Fibroblast of lung (primary cell): ENCODE measurements at regions not wholly inside any gene's neighbourhood (a gene's known extent, or its start where the extent isn't known, plus 50 kb on each side); places are given as distances from the start of the nearest gene placed in this dataset.

Source experiments
- DNase-seq, 2 donors: peaks; one replicate each; pipeline versions ENCODE4 v3.0.0 to v3.0.0-alpha.2; 2010; ENCODE audit warnings: low read depth in 2 of 2
- H2AFZ ChIP-seq: 2 replicates; pipeline ENCODE4 v1.5.1; 2012; ENCODE audit warnings: low read length, control low read depth, inconsistent platforms
- H3K27ac ChIP-seq: 2 replicates; pipeline ENCODE4 v1.5.1; 2011; ENCODE audit warnings: low read length, control low read depth; ENCODE audit not compliant: insufficient read depth
- H3K27me3 ChIP-seq: 2 replicates; pipeline ENCODE4 v1.5.1; 2011; ENCODE audit warnings: mild to moderate bottlenecking, low read length; ENCODE audit not compliant: control insufficient read depth, insufficient read depth
- H3K36me3 ChIP-seq: 2 replicates; pipeline ENCODE4 v1.5.1; 2011; ENCODE audit warnings: low read length; ENCODE audit not compliant: control insufficient read depth, insufficient read depth
- H3K4me1 ChIP-seq: 2 replicates; pipeline ENCODE4 v1.5.1; 2011; ENCODE audit warnings: low read length; ENCODE audit not compliant: control insufficient read depth, insufficient read depth; ENCODE audit errors: extremely low read depth
- H3K4me2 ChIP-seq: 2 replicates; pipeline ENCODE4 v1.5.1; 2011; ENCODE audit warnings: low read length, control low read depth; ENCODE audit not compliant: insufficient read depth; ENCODE audit errors: extremely low read depth
- H3K4me3 ChIP-seq, 4 experiments: fragments of 200-600 bp in 1 of 4; sonication (generic) in 1 of 4; replicated peaks in 1 of 4; 2 replicates each; pipeline ENCODE4 v1.5.1; 2011 to 2016; ENCODE audit warnings: low read length in 4 of 4, low read depth in 3 of 4, mild to moderate bottlenecking in 3 of 4, control low read depth in 2 of 4, inconsistent platforms in 1 of 4, mixed read lengths in 1 of 4; ENCODE audit not compliant: insufficient read depth in 1 of 4; ENCODE audit errors: control extremely low read depth in 1 of 4
- H3K79me2 ChIP-seq: 2 replicates; pipeline ENCODE4 v1.5.1; 2012; ENCODE audit warnings: mild to moderate bottlenecking, low read length, inconsistent platforms; ENCODE audit not compliant: control insufficient read depth, insufficient read depth
- H3K9ac ChIP-seq: 2 replicates; pipeline ENCODE4 v1.5.1; 2011; ENCODE audit warnings: mild to moderate bottlenecking, low read length, control low read depth; ENCODE audit not compliant: insufficient read depth
- H3K9me3 ChIP-seq: 2 replicates; pipeline ENCODE4 v1.5.1; 2012; ENCODE audit warnings: low read depth, low read length; ENCODE audit not compliant: control insufficient read depth, insufficient read depth
- H4K20me1 ChIP-seq: 2 replicates; pipeline ENCODE4 v1.5.1; 2011; ENCODE audit warnings: low read length; ENCODE audit not compliant: control insufficient read depth, insufficient read depth; ENCODE audit errors: extremely low read depth
- EZH2 ChIP-seq: IDR thresholded peaks from 2 replicates; pipeline ENCODE4 v1.5.1; 2012; ENCODE audit warnings: low read length, control low read depth, mild to moderate bottlenecking; ENCODE audit errors: missing control alignments
- TF ChIP-seq, protein P1 (sequence below), 2 donors: IDR thresholded peaks in 1 of 2; conservative IDR thresholded peaks in 1 of 2; 1 replicate in 1 of 2; 2 replicates in 1 of 2; pipeline ENCODE4 v1.5.1; 2011 to 2012; ENCODE audit warnings: low read length in 2 of 2, control low read depth in 1 of 2, inconsistent platforms in 1 of 2, low read depth in 1 of 2, mild to moderate bottlenecking in 1 of 2

DNA sequence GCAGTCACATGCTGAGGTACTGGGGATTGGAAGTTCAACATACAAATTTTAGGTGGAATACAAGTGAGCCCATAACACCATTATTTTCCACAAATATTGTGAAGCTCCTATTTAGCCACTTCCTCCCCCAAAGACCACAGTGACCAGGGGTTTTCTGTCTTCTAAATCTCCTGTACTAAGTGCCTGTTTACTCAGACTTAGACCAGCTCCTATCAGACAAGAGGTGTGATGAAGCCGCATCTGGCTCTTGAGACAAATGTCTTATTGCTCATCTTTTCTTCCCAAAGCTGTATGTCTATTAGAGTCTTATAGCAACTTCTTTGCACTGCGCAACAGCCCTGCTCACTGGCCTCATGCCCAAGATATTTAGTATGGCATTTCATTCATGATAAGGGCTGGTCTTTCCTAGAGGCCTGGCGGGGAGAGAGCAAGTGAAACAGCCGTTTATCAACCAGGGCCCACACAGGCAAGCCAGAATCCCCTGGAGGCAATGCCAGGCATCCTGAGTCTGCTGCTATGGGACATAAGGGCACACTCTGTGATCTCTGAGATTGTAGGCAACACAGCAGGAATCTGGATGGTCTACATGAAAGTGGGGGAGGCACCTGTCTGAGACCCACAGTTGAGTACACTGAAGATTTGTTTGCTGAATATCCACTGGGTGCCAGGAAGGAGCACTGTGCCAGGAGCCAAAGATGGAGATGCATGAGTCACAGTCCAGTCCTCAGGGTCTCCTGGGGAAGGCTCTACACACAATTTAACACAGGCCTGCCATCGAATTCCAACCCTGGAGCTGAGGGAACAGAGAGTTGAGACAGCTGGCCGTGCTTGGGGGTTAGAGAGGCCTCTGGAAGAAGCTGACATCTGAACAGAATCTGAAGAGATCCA is 78.5 kb upstream of the NCAM1 start:
- no peaks in the 10 kb centered on the region for H3K36me3 ChIP-seq
- no peaks in the 10 kb centered on the region for H3K4me1 ChIP-seq
- no peaks in the 10 kb centered on the region for H4K20me1 ChIP-seq
- no peak for TF ChIP-seq EZH2
- TF ChIP-seq, protein P1, sequence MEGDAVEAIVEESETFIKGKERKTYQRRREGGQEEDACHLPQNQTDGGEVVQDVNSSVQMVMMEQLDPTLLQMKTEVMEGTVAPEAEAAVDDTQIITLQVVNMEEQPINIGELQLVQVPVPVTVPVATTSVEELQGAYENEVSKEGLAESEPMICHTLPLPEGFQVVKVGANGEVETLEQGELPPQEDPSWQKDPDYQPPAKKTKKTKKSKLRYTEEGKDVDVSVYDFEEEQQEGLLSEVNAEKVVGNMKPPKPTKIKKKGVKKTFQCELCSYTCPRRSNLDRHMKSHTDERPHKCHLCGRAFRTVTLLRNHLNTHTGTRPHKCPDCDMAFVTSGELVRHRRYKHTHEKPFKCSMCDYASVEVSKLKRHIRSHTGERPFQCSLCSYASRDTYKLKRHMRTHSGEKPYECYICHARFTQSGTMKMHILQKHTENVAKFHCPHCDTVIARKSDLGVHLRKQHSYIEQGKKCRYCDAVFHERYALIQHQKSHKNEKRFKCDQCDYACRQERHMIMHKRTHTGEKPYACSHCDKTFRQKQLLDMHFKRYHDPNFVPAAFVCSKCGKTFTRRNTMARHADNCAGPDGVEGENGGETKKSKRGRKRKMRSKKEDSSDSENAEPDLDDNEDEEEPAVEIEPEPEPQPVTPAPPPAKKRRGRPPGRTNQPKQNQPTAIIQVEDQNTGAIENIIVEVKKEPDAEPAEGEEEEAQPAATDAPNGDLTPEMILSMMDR (conservative IDR thresholded peaks at IDR 0.05 in 1 of 2, IDR thresholded peaks at IDR 0.05 in 1 of 2; ENCODE audit: low read depth in 1 of 2, low read length in 2 of 2) = no peak
- H3K4me3 ChIP-seq = no peak overlapping the region
- no peaks in the 10 kb centered on the region for H3K79me2 ChIP-seq
- no peak overlapping the region for H3K9ac ChIP-seq
- H3K27ac ChIP-seq = no peak overlapping the region
- no peak overlapping the region for H2AFZ ChIP-seq
- no peak overlapping the region for H3K4me2 ChIP-seq
- no peaks in the 10 kb centered on the region for H3K27me3 ChIP-seq
- no peak for DNase-seq
- no peaks in the 10 kb centered on the region for H3K9me3 ChIP-seq

DNA sequence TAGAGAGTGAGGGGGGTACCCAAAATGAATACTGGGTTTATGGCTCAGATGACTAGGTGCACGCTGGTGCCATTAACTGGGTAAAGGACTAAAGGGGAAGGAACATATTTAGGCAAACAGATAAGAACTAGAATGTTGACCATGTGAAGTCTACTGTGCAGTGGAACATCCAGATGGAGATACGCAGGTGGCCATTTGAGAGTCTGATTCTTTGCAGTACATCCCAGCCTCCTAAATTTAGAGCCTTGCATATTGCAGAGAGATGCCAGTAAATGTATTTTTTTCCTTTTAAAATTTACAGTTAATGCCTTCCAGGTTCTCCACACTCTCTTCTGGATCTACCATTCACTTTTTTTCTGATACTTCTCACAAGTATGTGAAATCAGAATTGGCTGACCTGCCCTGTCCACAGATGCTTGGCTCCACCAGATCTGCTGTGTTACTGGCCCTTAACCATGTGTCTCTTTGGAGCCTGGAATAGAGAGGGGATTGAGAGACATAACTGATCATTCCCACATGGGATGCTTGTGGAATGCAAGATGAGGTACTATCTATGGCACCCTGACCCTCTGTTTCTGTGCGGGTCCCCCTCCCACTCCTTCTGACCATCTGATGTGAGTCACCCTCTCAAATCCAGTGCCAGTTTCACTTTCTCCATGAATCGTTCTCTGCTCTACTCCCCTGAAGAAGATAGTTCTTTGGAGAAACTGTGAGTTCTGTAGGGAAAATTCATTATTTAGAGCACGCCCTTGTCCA is 77.0 kb upstream of the NCAM1 start:
- Histone ChIP-seq H3K36me3 (no peaks in the 10 kb centered on the region), H3K4me2 (no peak overlapping the region), H3K27me3 (no peaks in the 10 kb centered on the region), H3K79me2 (no peaks in the 10 kb centered on the region), H2AFZ (no peak overlapping the region), H4K20me1 (no peaks in the 10 kb centered on the region), H3K4me3 (no peak overlapping the region), H3K9ac (no peak overlapping the region), H3K4me1 (no peaks in the 10 kb centered on the region), H3K9me3 (no peaks in the 10 kb centered on the region), H3K27ac (no peak overlapping the region)
- no peak for TF ChIP-seq EZH2
- TF ChIP-seq, protein P1 (conservative IDR thresholded peaks at IDR 0.05 in 1 of 2, IDR thresholded peaks at IDR 0.05 in 1 of 2; ENCODE audit: low read depth in 1 of 2, low read length in 2 of 2) = no peak
- DNase-seq = peak in 1 of 2 donors; percentile 6

DNA sequence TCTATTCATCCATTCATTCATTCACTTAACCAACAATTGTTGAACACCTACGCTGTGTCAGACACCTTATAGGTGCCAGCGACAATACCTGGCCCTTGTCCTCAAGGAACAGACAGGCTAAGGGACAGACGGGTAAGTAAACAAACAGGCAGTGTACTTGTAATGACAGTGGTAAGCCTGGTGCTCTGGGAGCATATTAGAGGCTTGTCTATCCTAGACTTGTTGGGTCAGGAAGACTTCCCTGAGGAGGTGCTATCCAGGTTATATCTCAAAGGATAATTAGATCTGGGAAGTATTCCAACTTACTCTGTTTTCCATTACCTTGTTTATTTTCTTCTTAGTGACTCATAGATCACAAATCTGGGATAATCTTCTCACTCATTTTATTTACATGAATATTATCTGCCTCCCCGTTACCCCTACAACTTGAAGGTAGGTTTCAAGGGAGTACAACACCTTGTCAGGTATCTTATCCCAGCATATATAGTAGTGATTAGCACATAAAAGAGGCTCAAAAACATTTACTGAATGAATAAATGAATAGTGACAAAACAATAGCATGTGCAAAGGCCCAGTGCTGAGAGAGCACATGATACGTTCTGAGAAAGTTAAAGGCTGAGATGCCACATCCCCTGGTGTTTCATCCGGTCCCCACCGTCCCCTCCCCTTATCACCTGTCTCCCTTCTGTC is 75.3 kb upstream of the NCAM1 start:
- H3K27me3 ChIP-seq = no peaks in the 10 kb centered on the region

More for the DNA sequence above, 75.3 kb upstream of the NCAM1 start:
- no peak overlapping the region for H2AFZ ChIP-seq
- no peak for TF ChIP-seq EZH2
- TF ChIP-seq, protein P1 (conservative IDR thresholded peaks at IDR 0.05 in 1 of 2, IDR thresholded peaks at IDR 0.05 in 1 of 2; ENCODE audit: low read depth in 1 of 2, low read length in 2 of 2) = no peak
- H3K4me1 ChIP-seq = no peaks in the 10 kb centered on the region
- H3K4me3 ChIP-seq = no peak overlapping the region
- H3K36me3 ChIP-seq = no peaks in the 10 kb centered on the region
- no peaks in the 10 kb centered on the region for H3K9me3 ChIP-seq
- no peak for DNase-seq
- H3K79me2 ChIP-seq = no peaks in the 10 kb centered on the region
- H3K9ac ChIP-seq = no peak overlapping the region
- H3K27ac ChIP-seq = no peak overlapping the region
- no peaks in the 10 kb centered on the region for H4K20me1 ChIP-seq
- no peak overlapping the region for H3K4me2 ChIP-seq
